ENCODE measurements at regions not wholly inside any gene's neighbourhood (a gene's known extent, or its start where the extent isn't known, plus 50 kb on each side); places are given as distances from the start of the nearest gene placed in this dataset.
A peak's percentile ranks its signal among the peaks of the same experiment; 100 is the strongest.

DNA sequence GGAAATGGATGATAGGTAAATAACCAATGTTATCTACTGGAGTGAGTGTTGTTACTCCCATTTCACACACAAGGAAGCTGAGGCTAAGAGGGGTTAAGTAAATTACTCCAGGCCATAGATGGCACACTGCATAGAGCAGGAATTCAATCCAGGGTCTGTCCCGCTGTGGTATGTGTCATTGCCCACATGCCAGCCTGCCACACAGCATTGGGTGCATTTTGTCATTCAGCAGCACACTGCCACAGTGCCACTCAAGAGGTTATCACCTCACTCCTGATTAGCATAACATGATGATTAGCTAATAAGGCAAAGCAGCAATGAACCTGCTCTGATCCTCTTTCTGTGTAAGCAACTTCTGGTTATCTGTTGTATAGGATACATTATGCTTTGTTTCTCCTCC is 157.4 kb upstream of the CTNNB1 start:
- DNase-seq, result no peak

DNA sequence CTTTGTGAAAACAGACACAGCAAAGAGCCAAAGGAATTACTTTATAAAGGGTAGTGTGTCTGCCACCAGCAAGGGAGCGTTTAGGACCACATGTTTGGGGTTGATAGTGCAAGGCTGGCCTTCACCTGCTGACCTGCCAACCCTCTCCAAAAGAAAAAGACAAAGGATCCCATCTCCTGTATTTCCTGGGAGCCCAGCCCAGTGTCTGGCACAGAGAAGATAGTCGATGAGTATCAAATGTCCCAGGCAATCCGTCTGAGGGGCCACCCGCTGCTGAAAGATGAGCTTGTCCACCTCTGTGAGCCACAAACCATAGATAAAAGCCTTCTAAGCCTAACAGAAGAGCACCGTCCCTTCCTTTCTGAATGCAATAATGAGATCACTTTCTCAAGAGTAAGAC is 154.8 kb upstream of the CTNNB1 start:
- DNase-seq, result no peak

DNA sequence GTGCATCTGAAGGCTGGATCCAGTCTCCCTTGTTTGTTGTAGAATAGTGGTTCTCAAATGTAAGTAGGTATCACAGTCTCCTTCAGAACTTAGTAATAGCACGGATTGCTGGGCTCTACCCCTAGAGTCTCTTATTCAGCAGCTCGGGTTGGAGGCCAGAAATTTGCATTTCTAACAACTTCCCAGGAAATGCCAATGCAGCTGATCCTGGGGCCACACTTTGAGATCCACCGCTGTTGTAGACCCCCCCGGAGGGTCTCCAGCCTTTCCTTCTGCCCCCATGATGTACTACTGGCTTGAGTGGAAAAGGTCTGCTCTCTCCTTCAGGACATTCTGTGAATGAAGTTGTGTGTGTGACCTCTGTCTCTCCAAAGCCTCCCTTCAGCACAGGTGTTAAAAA is 153.8 kb upstream of the CTNNB1 start:
- DNase-seq, result no peak

DNA sequence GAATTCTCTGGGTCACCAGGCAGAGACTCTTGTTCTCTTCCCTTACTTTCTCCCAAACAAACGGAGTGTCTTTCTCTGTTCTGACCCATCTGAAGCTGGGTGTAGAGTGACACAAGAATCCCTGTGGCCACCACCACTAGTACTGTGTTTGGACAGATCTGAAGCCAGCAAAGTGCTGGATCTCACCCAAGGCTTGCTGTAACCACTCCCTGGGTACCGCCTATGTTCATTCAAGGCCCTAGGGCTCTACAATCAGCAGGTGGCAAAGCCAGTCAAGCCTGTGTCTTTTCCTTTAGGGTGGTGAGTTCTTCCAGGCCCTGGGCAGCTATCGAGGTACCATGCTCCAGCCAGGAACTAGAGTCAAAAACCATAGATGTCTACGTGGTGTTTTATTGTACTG is 149.2 kb upstream of the CTNNB1 start:
- DNase-seq, result no peak

DNA sequence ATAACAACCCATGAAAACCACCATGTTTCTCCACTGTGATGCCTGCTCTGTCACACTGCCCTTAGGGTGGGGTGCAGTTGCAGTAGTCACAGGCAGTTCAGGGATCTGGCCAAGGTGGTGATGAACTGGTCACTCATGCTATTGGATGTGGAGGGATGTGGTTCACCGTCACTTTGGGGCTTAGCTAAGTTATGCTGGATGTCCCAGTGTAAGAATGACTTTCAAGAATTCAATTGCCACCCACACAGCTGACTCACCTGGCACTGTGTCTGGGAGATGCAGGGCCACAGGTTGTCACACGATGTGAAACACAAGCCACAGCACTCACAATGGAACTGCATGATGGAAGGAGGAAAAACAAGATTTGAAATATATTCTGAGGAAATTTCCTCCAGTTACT is 146.1 kb upstream of the CTNNB1 start:
- DNase-seq, result no peak

DNA sequence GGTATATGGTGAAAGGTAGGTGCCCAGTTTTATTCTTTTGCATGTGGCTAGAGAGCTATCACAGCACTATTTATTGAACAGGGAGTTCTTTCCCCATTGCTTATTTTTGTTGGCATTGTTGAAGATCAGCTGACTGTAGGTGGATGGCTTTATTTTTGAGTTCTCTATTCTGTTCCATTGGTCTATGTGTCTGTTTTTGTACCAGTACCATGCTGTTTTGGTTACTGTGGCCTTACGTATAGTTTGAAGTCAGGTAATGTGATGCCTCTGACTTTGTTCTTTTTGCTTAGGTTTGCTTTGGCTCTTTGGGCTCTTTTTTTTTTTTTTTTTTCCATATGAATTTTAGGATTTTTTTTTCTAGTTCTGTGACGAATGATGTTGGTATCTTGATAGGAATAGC is 139.2 kb upstream of the CTNNB1 start:
- no peak for DNase-seq

DNA sequence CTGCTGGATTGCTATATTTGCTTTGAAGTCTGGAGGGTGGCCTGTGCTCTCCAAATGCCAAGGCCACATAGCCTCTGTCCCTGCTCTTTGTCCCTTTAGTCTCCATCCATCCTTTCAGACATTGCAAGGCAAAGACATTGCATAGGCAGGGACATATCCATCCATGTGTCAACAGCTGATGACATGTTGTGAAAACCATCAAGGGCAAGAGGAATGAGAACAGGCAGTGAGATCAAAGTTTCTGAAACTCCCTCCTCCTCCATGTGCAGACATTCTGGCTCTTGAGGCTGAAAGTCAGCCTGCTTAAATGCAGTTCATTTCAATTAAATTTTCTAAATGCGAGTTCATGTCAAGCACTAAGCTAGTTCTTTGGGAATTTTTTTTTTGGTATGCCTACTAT is 135.2 kb upstream of the CTNNB1 start:
- no peak for DNase-seq

DNA sequence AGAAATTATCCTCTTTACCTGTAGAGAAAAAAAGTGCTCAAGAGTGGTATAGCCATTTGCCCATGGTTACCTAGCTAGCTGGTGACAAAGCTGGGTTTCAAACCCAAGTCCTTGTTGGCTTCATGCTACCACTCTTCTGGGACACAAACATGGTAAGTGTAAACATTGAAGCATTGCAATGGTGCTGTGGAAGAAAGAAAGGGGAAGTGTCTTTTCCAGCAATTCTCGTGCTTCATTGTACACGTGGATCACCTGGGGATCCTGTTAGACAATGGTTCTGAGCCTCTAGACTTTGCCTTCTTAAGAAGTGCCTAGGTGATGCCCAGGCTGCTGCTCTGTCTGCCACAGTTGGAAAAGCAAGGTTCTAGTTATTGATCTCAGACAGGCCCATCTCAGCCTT is 134.8 kb upstream of the CTNNB1 start:
- DNase-seq, result no peak

DNA sequence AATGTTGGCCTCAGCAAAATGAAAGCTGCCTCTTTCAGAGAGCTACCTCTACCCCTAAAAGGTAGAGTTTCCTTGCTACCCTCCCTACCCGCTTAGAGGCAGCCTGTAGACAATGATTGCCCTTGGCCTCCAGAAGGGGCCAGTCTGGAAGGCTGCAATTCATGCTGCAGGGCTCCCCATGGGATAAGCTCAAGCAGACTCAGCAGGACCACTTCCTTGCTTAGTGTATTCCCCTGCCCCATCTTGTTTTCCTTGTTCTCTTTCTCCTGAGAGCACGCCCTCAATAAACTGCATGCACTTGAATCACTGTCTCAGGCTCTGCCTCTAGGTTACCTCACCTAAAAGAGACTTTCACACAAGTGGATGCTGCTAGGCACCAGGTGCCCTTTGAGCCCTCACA is 134.0 kb upstream of the CTNNB1 start:
- no peak for DNase-seq

DNA sequence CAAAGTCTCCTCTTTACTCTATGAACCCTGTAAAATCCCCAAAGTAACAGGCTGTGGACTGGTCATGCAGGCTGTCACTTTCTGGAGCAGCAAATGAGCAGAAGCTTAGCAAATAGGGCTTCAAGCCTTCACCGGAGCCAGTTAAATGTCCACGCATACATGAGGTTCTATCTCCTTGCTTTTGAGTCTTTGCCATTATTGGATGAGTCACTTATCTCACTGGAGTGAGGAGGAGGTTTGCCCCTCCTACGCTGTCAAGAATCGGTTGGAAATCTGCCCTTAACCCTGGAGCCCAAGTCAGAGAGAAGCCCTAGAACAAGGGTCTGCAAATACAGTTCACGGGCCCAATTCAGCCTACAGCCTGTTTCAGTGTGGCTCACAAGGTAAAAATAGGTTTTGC is 126.1 kb upstream of the CTNNB1 start:
- no peak for DNase-seq

DNA sequence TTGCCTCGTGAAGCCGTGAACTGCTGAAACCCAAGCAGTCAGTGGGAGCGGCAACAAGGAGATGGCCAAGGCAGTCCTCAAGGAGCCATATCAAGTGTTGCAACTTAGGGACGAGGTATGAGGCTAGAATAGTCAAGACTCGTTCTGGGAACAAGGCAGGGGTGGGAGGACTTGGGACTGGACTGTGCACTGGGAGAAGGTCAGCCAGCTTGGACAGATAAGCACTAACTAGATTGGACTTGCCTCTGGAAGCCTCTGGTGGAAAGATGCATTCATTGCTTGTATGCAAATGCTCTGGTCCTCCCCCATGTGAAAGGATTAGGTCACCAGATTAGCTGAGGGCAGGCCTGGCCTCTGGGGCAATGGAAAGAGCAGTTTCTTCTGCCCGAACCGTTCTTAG is 123.3 kb upstream of the CTNNB1 start:
- no peak for DNase-seq

DNA sequence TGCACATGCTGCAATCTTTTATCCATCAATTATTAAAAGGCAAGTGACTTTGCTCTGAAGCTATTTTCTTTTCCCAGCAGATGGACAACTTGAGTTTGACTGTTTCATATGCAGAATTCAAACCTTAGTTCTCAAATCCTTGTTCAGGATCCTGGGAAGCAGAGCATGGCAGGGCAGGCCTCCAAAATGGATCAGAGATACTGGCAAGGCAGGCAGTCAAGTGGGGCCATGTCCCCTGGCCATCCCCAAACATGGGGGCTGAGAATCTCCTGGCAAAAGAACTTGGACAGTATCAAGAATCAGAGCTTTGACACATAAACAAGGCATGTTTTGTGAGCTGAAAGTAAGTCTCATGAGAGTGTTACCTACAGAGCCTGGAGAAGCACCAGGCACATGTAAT is 122.9 kb upstream of the CTNNB1 start:
- DNase-seq, result no peak

DNA sequence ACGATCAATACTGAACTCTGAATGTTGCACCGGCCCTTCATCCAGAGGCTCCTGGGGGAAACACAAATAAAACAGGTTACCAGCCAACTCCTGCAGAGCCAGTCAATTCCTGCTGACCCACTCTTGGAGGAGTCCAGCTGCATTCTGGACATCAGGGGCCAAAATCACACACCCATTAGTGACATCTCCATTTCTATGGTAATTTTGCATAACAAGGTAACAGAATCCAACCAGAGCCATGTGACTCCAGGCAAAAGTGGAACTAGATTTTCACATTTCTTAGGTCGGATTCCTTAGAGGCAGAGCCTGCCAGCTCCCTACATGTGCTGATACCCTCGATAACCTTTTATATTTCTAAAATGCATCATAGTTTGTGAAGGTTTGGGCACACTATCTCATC is 119.2 kb upstream of the CTNNB1 start:
- DNase-seq, result no peak

DNA sequence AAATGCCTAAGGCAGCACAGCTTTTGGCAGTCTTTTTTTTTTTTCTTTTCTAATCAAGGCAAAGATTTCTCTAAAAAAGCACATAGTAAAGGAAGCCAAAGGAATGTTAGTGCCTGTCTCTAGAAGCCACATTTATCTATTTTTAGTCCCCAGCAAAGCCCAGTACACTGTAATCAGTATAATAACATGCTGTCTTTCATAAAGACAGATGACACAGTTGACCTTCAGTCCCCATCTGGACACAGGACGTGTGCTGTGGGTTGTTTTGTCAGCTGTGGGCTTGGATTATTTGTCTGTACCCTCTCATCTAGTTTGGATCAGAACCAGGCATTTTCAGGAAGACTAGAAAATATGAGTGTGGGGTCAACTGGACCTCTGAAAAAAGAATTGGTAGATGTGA is 110.4 kb upstream of the CTNNB1 start:
- DNase-seq, result no peak

DNA sequence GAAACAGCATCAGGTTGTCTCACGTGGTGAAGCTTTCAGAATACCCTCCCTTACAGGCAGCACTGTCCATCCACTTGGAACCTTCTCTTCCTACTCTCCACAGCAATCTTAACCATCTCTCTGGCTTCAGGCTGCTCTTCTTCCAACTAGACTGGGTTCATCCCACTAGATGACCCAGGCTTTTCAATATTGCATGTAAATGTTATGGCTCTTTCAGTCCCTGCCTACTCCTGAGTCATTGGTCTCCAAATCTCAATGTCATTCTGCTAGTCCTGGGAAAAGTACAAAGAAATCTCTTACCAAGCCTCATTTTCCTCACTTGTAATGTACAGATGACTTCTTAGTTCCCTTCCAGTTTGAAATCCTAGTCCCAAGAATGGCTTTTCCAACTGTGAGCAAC is 109.7 kb upstream of the CTNNB1 start:
- DNase-seq, result no peak

DNA sequence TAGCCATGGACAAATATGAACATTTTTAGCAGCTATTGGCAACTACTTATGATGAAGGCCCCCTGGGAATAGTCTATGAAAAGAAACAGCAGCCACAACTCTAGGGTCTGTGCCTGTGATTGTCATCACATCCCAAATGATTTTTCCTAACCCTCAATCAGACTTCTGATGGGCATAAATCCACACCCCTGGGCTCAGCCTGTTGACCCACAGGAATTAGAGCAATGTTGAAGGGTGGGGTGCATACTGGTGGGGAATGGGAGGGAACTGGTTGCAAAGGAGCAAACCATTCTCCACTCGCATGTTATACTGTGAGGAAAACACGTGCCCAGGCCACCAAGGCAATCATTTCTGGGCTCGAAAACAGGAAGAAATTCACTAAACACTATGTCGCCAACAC is 106.5 kb upstream of the CTNNB1 start:
- no peak for DNase-seq

DNA sequence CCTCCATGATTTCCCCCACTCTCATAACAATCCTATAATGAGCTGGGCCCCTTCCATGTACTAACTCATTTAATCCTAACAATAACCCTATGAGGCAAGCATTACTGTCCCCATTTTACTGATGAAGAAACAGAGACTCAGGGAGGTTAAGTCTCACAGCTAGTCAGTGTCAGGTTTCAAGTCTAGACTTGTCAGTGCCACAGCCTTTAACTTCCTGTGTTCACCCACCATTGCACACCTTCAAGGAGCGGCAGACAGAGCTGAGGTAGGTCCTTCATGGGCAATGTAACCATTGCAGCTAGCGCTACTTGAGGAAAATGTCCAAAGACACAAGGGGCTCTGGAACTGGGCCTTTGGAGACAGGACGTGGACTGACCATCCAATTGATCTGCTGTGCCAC is 105.8 kb upstream of the CTNNB1 start:
- DNase-seq, result no peak

DNA sequence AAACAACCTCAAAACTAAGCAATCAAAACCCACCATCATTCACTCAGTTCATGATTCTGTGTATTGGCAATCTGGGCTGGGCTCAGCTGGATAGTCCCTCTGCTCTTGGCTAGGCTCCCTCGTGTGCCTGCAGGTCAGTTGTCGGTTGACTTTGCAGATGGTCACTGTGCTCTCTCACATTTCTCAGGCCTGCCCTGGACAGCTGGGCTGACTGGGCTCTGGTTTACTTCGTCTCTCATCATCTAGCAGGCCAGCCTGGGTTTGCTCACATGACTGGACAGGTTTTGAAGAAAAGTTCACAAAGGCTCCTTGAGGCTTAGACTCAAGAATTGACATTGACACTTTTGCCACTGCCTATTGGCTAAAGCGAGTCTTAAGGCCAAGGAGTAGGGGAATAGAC is 105.0 kb upstream of the CTNNB1 start:
- DNase-seq, result peak in 1 of 14 donors; percentile 10

DNA sequence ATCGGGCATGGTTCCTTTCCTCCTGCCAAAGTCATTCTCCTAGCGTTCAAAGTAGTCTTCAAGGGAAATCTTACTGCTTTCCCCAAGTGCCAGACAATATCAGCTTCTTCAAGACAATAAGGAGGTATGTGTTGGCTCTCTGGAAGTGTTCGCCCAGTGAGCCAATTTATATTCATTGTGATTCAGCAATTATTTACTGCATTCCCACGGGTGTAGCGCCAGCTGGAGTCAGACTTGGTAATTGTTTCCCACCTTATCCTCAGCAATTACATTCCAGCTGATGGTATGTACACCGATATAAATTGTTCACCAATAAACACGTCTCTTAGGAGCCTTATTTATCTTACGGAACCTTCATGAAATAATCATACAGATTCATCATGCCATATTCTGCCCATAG is 103.6 kb upstream of the CTNNB1 start:
- no peak for DNase-seq

DNA sequence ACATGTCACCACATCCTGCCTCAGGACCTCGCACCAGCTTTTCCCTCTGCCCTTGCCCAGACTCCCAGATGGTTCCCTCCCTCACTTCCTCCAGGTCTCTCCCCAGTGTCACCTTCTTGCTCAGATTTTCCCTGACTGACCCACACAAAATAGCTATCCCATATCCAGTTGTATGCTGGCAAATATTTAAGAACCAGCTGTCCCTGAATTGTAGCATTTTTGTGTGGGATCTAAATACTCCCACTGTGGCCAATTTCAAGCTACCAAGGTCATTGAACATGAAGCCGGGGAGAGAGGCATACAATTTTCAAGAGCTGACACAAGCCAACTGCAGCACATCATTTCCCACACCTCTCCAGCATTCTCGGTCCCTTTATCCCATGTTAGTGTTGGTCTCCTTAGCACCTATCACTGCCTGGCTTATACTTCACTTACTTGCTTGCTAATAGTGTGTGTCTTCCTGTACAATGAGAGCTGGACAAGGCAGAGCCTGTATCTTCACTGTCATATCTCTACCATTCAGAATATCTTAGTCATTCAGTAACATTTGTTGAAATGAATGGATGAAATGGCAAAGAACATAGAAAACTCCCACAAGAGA is 101.3 kb upstream of the CTNNB1 start:
- no peak for DNase-seq

DNA sequence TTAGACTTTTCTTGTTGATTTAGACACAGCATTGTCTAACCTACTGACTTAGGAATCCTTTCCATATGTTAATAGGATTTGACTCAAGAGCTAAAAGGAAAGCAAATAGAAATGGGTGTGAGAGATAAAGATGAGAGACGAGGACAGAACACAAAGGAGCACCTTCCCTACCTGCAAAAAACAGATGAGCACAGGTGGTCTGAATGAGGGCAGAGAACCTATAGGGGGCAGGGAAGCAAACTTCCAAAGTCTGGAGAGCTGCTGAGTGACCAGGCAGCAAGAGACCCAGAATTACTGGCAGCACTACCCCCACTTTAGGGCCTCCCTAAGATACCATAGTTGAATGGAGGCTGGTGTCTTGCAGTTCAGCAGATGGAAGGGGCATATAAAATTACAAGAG is 98.1 kb upstream of the CTNNB1 start:
- DNase-seq, result no peak

DNA sequence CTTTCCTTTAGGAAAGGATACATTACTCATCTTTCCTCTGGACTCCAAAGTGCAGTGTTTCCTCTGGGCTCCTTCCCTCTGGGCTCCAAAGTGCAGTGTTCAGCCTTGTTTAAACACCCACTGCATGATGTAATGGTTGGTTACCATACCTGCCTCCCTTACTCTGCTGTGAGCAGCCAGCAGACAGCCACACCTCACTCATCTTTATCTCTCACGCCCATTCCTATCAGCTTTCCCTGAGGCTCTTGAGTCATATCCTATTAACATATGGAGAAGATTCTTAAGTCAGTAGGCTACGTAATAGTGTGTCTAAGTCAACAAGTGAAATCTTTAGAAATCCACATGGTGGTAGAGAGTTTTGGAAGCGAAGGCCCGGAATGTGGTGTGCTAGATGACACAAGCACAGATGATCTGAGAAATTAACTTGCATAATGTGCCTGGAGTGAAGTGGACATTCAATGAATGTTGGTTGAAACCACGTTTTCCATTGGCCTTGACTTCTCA is 97.2 kb upstream of the CTNNB1 start:
- DNase-seq, result no peak

DNA sequence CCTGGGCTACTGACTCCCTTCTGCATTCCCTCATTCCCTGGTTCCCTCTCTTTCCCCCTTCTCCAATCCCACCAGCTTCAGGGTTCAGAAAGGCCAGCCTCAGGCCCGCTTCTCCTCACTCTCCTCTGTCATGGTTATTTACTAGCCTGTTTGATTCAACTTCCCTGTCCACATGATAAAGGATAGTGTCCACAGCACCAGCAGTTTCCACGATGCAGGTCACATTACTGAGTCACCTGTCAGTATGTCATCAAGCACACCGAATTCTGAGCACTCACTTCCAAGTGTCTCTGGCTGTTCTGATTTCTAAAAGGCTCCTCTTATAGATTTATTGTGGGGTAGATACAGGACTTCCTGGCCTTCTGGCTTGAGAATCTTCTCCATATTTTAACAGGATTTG is 96.6 kb upstream of the CTNNB1 start:
- DNase-seq, result no peak

DNA sequence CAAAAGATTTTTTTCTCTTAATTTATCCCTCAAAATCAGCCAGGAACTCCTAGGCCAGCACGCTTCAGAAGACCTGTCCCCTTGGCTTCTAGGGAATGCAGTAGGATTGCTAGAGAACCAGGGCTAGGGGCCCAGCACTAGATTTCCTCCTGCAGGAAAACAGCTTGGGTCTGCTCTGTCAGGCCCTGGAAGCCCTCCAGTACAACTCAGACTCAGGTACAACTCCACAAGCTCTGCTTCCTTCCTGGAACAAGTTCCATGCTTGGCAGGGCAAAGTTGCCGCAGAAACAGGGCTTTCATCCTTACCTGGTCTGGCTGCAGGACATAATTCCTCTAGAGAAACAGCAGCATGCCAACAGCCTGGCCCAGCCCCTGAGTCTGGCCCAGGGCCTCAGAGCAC is 96.1 kb upstream of the CTNNB1 start:
- peak in 1 of 14 donors; percentile 36 for DNase-seq

DNA sequence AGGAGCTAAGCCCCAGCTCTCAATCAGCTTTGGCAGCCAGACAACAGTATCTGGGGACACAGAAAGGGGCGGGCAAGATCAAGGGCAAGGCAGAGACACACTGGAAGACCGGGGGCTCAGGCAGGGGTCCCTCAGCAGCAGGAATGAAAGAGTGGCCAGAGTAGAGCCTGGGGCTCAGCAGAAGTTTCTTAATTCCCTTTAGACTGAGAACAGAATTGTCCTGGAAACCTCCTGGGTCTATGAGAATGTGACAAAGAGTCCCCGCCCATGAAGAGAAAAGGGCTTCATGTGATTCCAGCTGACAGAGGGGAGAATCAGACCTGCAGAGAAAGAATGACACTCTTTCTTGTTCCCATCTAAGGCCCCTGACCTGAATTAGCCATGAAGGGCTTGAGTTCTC is 95.2 kb upstream of the CTNNB1 start:
- DNase-seq, result no peak
